GM23338 (cell line): ENCODE measurements at regions not wholly inside any gene's neighbourhood (a gene's known extent, or its start where the extent isn't known, plus 50 kb on each side); places are given as distances from the start of the nearest gene placed in this dataset.

ENCODE experiments used
- POLR2AphosphoS5 ChIP-seq: IDR thresholded peaks from 2 replicates; pipeline ENCODE4 v1.6.1; 2016; ENCODE audit warnings: antibody characterized with exemption, low read depth
- TF ChIP-seq, protein P1 (sequence below): IDR thresholded peaks from 2 replicates; pipeline ENCODE4 v1.6.1; 2016; ENCODE audit warnings: antibody characterized with exemption
- TF ChIP-seq, protein P2 (sequence below), 2 experiments: fragments of 200-600 bp in 1 of 2; sonication (generic) in 1 of 2; conservative IDR thresholded peaks; 2 replicates each; pipeline versions ENCODE4 v1.5.1 to v1.6.1; 2016 to 2017; ENCODE audit warnings: antibody characterized with exemption in 2 of 2, low read depth in 2 of 2, mild to moderate bottlenecking in 2 of 2, moderate library complexity in 1 of 2

DNA sequence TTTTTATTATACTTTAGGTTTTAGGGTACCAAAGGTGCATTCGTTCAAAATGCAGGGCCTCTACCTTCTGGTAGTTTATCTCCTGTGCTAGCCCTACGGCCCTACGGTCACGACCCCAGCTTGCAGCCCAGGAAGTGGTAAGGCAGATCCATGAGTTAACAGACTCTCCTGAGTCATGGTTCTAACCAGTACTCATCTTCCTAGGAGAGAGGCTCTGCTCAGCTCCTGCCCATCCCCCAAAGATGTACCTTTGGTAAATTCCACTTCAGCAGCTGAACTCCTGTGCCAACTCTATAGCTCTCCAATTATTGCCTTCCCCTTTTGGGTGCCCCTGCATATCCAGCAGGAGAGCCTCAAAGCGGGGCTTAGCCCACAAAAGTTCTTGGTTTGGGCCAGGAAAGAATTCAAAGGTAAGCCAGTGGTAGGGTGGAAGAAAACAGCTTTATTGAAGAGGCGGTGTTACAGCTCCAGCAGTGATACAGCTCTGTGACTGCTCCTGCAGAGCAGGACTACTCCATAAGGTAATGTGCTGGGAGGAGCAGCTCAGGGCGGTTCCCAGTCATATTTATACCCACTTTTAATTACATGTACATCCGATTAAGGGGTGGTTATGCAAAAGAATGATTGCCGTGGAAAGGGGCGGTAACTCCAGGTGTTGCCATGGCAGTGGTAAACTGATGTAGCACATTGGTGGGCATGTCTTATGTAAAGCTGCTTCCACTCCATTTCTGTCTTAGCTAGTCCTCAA lies 241.4 kb downstream of the PMP22 start:
- TF ChIP-seq POLR2AphosphoS5, result no peak
- TF ChIP-seq, protein P1, sequence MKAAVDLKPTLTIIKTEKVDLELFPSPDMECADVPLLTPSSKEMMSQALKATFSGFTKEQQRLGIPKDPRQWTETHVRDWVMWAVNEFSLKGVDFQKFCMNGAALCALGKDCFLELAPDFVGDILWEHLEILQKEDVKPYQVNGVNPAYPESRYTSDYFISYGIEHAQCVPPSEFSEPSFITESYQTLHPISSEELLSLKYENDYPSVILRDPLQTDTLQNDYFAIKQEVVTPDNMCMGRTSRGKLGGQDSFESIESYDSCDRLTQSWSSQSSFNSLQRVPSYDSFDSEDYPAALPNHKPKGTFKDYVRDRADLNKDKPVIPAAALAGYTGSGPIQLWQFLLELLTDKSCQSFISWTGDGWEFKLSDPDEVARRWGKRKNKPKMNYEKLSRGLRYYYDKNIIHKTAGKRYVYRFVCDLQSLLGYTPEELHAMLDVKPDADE, result no peak
- TF ChIP-seq, protein P2, sequence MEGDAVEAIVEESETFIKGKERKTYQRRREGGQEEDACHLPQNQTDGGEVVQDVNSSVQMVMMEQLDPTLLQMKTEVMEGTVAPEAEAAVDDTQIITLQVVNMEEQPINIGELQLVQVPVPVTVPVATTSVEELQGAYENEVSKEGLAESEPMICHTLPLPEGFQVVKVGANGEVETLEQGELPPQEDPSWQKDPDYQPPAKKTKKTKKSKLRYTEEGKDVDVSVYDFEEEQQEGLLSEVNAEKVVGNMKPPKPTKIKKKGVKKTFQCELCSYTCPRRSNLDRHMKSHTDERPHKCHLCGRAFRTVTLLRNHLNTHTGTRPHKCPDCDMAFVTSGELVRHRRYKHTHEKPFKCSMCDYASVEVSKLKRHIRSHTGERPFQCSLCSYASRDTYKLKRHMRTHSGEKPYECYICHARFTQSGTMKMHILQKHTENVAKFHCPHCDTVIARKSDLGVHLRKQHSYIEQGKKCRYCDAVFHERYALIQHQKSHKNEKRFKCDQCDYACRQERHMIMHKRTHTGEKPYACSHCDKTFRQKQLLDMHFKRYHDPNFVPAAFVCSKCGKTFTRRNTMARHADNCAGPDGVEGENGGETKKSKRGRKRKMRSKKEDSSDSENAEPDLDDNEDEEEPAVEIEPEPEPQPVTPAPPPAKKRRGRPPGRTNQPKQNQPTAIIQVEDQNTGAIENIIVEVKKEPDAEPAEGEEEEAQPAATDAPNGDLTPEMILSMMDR (conservative IDR thresholded peaks at IDR 0.05; ENCODE audit: low read depth in 2 of 2), result no peak
